Hepatocyte (in vitro differentiated cells): ENCODE measurements at regions not wholly inside any gene's neighbourhood (a gene's known extent, or its start where the extent isn't known, plus 50 kb on each side); places are given as distances from the start of the nearest gene placed in this dataset.

ENCODE experiments used
- EZH2 ChIP-seq: fragments of 200-600 bp; sonication (generic); IDR thresholded peaks from 2 replicates; pipeline ENCODE4 v1.6.1; 2016; ENCODE audit warnings: antibody characterized with exemption, mild to moderate bottlenecking, borderline replicate concordance
- EZH2phosphoT487 ChIP-seq: fragments of 200-600 bp; sonication (generic); IDR thresholded peaks from one replicate; pipeline ENCODE4 v1.6.1; 2018; ENCODE audit warnings: antibody characterized with exemption, mild to moderate bottlenecking, low read depth, moderate library complexity; ENCODE audit not compliant: unreplicated experiment, severe bottlenecking
- TF ChIP-seq, protein P1 (sequence below): fragments of 200-600 bp; sonication (generic); IDR thresholded peaks from 2 replicates; pipeline ENCODE4 v1.5.1; 2016; ENCODE audit warnings: antibody characterized with exemption, mild to moderate bottlenecking; ENCODE audit not compliant: poor library complexity

GRCh38 chr18:51952844-51953243, 387.2 kb upstream of the DCC start:
- TF ChIP-seq, protein P1, sequence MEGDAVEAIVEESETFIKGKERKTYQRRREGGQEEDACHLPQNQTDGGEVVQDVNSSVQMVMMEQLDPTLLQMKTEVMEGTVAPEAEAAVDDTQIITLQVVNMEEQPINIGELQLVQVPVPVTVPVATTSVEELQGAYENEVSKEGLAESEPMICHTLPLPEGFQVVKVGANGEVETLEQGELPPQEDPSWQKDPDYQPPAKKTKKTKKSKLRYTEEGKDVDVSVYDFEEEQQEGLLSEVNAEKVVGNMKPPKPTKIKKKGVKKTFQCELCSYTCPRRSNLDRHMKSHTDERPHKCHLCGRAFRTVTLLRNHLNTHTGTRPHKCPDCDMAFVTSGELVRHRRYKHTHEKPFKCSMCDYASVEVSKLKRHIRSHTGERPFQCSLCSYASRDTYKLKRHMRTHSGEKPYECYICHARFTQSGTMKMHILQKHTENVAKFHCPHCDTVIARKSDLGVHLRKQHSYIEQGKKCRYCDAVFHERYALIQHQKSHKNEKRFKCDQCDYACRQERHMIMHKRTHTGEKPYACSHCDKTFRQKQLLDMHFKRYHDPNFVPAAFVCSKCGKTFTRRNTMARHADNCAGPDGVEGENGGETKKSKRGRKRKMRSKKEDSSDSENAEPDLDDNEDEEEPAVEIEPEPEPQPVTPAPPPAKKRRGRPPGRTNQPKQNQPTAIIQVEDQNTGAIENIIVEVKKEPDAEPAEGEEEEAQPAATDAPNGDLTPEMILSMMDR = no peak
- TF ChIP-seq EZH2 (no peak), EZH2phosphoT487 (no peak)
